Esophagus muscularis mucosa (tissue), 4 donors: ENCODE measurements at regions not wholly inside any gene's neighbourhood (a gene's known extent, or its start where the extent isn't known, plus 50 kb on each side); places are given as distances from the start of the nearest gene placed in this dataset.

ENCODE experiments used
- CTCF ChIP-seq, 3 experiments: fragments of 200-600 bp in 2 of 3; fragments of 450-650 bp in 1 of 3; sonication (generic) in 2 of 3; IDR thresholded peaks; one replicate each; pipeline ENCODE4 v1.5.1; 2017 to 2019; ENCODE audit warnings: antibody characterized with exemption in 3 of 3, mild to moderate bottlenecking in 2 of 3, moderate library complexity in 1 of 3
- EP300 ChIP-seq: sonication (generic); formaldehyde crosslinking; IDR thresholded peaks from one replicate; pipeline ENCODE4 v1.6.1; 2017; ENCODE audit warnings: antibody characterized with exemption
- POLR2A ChIP-seq: fragments of 450-650 bp; IDR thresholded peaks from one replicate; pipeline ENCODE4 v1.6.1; 2017; ENCODE audit warnings: antibody characterized with exemption, moderate library complexity, mild to moderate bottlenecking, low read depth
- POLR2AphosphoS5 ChIP-seq, 2 donors: sonication (generic); formaldehyde crosslinking; IDR thresholded peaks; one replicate each; pipeline ENCODE4 v1.6.1; 2017; ENCODE audit warnings: antibody characterized with exemption in 2 of 2

GRCh38 chr6:119658917-119659316, 309.4 kb upstream of the MAN1A1 start:
- no peak for TF ChIP-seq POLR2AphosphoS5 (IDR thresholded peaks at IDR 0.05)
- TF ChIP-seq POLR2A = no peak
- TF ChIP-seq CTCF (IDR thresholded peaks at IDR 0.05) = no peak
- no peak for TF ChIP-seq EP300
